HCT116 (cell line): ENCODE measurements at regions not wholly inside any gene's neighbourhood (a gene's known extent, or its start where the extent isn't known, plus 50 kb on each side); places are given as distances from the start of the nearest gene placed in this dataset.

ENCODE experiments used
- ATAC-seq: fragments of 200-7000 bp; cut with Tn5 transposase; 2 replicates; pipeline ENCODE4 v1.9.1; 2020; ENCODE audit warnings: mild to moderate bottlenecking, moderate library complexity
- BruUV-seq: library from RNA; stranded (reverse); fragments of 400-500 nt; replicated peaks from 2 replicates; lab custom pipeline; 2021; lab: Mats Ljungman, UMichigan
- CTCF ChIA-PET: fragments of 300-600 bp; sonication (Branson Sonifier 250); formaldehyde crosslinking; loops from one replicate; lab custom pipeline; 2021; ENCODE audit warnings: antibody characterized with exemption; lab: Charles Lee
- POLR2A ChIA-PET: fragments of 300-600, 350-600 bp; sonication (Branson Sonifier 250); formaldehyde crosslinking; loops from one replicate; lab custom pipeline; 2021; ENCODE audit warnings: antibody characterized with exemption; lab: Charles Lee
- RAD21 ChIA-PET, 2 experiments: fragments of 300-600 bp; sonication (Branson Sonifier 250); formaldehyde crosslinking; loops; one replicate each; lab custom pipeline; 2023; ENCODE audit warnings: low total read pairs in 2 of 2; ENCODE audit not compliant: uncharacterized antibody in 2 of 2, unreplicated experiment in 2 of 2, low non-redundant PET in 1 of 2; lab: Charles Lee
- DNase-seq: peaks from one replicate; pipeline ENCODE4 v3.0.0-alpha.2; 2010; ENCODE audit warnings: low read depth, low spot score
- H2AFZ ChIP-seq: fragments of 200-600 bp; shearing (Covaris generic), sonication (generic); 2 replicates; pipeline ENCODE4 v1.6.1; 2017; ENCODE audit warnings: low read depth, mixed run types, mixed read lengths, antibody characterized with exemption, low read length; ENCODE audit not compliant: poor library complexity, severe bottlenecking
- H3K27ac ChIP-seq: 2 replicates; pipeline ENCODE4 v1.5.1; 2012; ENCODE audit warnings: low read depth, low read length
- H3K27me3 ChIP-seq: fragments of 200-600 bp; sonication (generic); 2 replicates; pipeline ENCODE4 v1.6.1; 2016; ENCODE audit warnings: mixed run types, low read length, mixed read lengths; ENCODE audit not compliant: insufficient read depth
- H3K36me3 ChIP-seq, 2 experiments: fragments of 200-500 bp in 1 of 2; fragments of 200-600 bp in 1 of 2; sonication (Bioruptor generic) in 1 of 2; sonication (generic) in 1 of 2; 2 replicates each; pipeline versions ENCODE4 v1.5.1 to v1.6.1; 2014 to 2016; ENCODE audit warnings: low read length in 2 of 2, inconsistent platforms in 1 of 2, mixed read lengths in 1 of 2, mixed run types in 1 of 2; ENCODE audit not compliant: insufficient read depth in 2 of 2, control insufficient read depth in 1 of 2
- H3K4me1 ChIP-seq, 2 experiments: fragments of 200-600 bp in 1 of 2; sonication (generic) in 1 of 2; 2 replicates each; pipeline versions ENCODE4 v1.5.1 to v1.6.1; 2012 to 2017; ENCODE audit warnings: low read length in 2 of 2, inconsistent platforms in 1 of 2, mild to moderate bottlenecking in 1 of 2, mixed read lengths in 1 of 2, mixed run types in 1 of 2, moderate library complexity in 1 of 2; ENCODE audit not compliant: insufficient read depth in 2 of 2, control insufficient read depth in 1 of 2
- H3K4me2 ChIP-seq: fragments of 200-600 bp; sonication (generic); 2 replicates; pipeline ENCODE4 v1.6.1; 2017; ENCODE audit warnings: mixed run types, low read length, mixed read lengths
- H3K4me3 ChIP-seq, 2 experiments: fragments of 200-600 bp in 1 of 2; sonication (generic) in 1 of 2; replicated peaks in 1 of 2; 2 replicates each; pipeline ENCODE4 v1.5.1; 2011 to 2016; ENCODE audit warnings: low read length in 2 of 2, control low read depth in 1 of 2, low read depth in 1 of 2, mild to moderate bottlenecking in 1 of 2, mixed read lengths in 1 of 2, mixed run types in 1 of 2
- H3K79me2 ChIP-seq: fragments of 200-600 bp; sonication (generic); 2 replicates; pipeline ENCODE4 v1.6.1; 2017; ENCODE audit warnings: mild to moderate bottlenecking, mixed run types, low read length, moderate library complexity, mixed read lengths; ENCODE audit not compliant: insufficient read depth
- H3K9ac ChIP-seq: fragments of 200-600 bp; sonication (generic); 2 replicates; pipeline ENCODE4 v1.6.1; 2016; ENCODE audit warnings: low read length, mixed read lengths
- H3K9me2 ChIP-seq: fragments of 200-600 bp; sonication (generic), shearing (Covaris generic); 2 replicates; pipeline ENCODE4 v1.6.1; 2017; ENCODE audit warnings: mixed run types, mild to moderate bottlenecking, moderate library complexity; ENCODE audit not compliant: insufficient read depth
- H3K9me3 ChIP-seq, 2 experiments: fragments of 200-500 bp in 1 of 2; fragments of 200-600 bp in 1 of 2; sonication (Bioruptor generic) in 1 of 2; sonication (generic) in 1 of 2; 2 replicates each; pipeline ENCODE4 v1.6.1; 2014 to 2017; ENCODE audit warnings: low read length in 2 of 2, mixed read lengths in 2 of 2, inconsistent platforms in 1 of 2, low read depth in 1 of 2, mild to moderate bottlenecking in 1 of 2, mixed run types in 1 of 2, moderate library complexity in 1 of 2; ENCODE audit not compliant: control insufficient read depth in 1 of 2, insufficient read depth in 1 of 2
- H4K20me1 ChIP-seq: fragments of 200-600 bp; sonication (generic), shearing (Covaris generic); 2 replicates; pipeline ENCODE4 v1.6.1; 2017; ENCODE audit warnings: mixed run types, mild to moderate bottlenecking, moderate library complexity; ENCODE audit not compliant: insufficient read depth
- CEBPB ChIP-seq: IDR thresholded peaks from 2 replicates; pipeline ENCODE4 v1.6.1; 2012; ENCODE audit warnings: low read depth
- EZH2 ChIP-seq: fragments of 200-600 bp; sonication (generic); IDR thresholded peaks from 2 replicates; pipeline ENCODE4 v1.6.1; 2017; ENCODE audit warnings: antibody characterized with exemption, mixed run types
- EZH2phosphoT487 ChIP-seq: fragments of 200-600 bp; IDR thresholded peaks from 2 replicates; pipeline ENCODE4 v1.6.1; 2018; ENCODE audit warnings: antibody characterized with exemption, borderline replicate concordance
- JUND ChIP-seq: IDR thresholded peaks from 2 replicates; pipeline ENCODE4 v1.6.1; 2012
- ZFX ChIP-seq: fragments of 450-650 bp; IDR thresholded peaks from 2 replicates; pipeline ENCODE4 v1.6.1; 2017
- ZNF274 ChIP-seq: fragments of 200-500 bp; sonication (Bioruptor generic); IDR thresholded peaks from 2 replicates; pipeline ENCODE4 v1.6.1; 2014; ENCODE audit warnings: mild to moderate bottlenecking, low read depth, low read length, inconsistent platforms
- intact Hi-C: fragments of 100-400 bp; cut with micrococcal nuclease; formaldehyde crosslinking; loops from 2 replicates; pipeline ENCODE4 v1.10.0; 2022
- TF ChIP-seq, protein P1 (sequence below), 3 experiments: fragments of 200-600 bp in 1 of 3; sonication (generic) in 1 of 3; IDR thresholded peaks in 2 of 3; conservative IDR thresholded peaks in 1 of 3; 2 replicates each; pipeline ENCODE4 v1.5.1; 2012 to 2017; ENCODE audit warnings: low read depth in 2 of 3, low read length in 2 of 3, antibody characterized with exemption in 1 of 3, borderline replicate concordance in 1 of 3, control low read depth in 1 of 3, mild to moderate bottlenecking in 1 of 3, mixed read lengths in 1 of 3, mixed run types in 1 of 3, moderate library complexity in 1 of 3; ENCODE audit not compliant: insufficient read depth in 1 of 3

DNA sequence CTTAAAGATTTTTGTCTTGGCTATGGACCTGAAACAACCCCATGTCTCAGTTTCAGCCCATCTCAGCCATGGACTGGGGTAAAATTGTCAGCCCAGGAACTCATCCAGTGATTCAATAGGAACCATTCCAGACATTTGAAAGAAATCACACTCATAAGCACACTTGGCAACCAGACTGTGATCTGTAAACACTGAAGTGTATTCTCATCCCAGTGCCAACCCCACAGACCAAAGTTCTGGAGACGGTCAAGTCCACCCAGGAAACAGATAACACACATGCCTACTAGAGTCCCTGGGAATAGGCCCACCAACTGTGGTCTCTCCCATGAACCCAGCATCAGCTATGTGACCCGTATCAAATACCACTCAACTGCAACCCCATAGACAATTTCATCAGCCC lies 804.6 kb downstream of the TRHDE start (continued):
- TF ChIP-seq, protein P1, sequence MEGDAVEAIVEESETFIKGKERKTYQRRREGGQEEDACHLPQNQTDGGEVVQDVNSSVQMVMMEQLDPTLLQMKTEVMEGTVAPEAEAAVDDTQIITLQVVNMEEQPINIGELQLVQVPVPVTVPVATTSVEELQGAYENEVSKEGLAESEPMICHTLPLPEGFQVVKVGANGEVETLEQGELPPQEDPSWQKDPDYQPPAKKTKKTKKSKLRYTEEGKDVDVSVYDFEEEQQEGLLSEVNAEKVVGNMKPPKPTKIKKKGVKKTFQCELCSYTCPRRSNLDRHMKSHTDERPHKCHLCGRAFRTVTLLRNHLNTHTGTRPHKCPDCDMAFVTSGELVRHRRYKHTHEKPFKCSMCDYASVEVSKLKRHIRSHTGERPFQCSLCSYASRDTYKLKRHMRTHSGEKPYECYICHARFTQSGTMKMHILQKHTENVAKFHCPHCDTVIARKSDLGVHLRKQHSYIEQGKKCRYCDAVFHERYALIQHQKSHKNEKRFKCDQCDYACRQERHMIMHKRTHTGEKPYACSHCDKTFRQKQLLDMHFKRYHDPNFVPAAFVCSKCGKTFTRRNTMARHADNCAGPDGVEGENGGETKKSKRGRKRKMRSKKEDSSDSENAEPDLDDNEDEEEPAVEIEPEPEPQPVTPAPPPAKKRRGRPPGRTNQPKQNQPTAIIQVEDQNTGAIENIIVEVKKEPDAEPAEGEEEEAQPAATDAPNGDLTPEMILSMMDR (IDR thresholded peaks at IDR 0.05 in 2 of 3, conservative IDR thresholded peaks at IDR 0.05 in 1 of 3; ENCODE audit: borderline replicate concordance in 1 of 3, insufficient read depth in 1 of 3, low read depth in 2 of 3, low read length in 2 of 3): no peak

DNA sequence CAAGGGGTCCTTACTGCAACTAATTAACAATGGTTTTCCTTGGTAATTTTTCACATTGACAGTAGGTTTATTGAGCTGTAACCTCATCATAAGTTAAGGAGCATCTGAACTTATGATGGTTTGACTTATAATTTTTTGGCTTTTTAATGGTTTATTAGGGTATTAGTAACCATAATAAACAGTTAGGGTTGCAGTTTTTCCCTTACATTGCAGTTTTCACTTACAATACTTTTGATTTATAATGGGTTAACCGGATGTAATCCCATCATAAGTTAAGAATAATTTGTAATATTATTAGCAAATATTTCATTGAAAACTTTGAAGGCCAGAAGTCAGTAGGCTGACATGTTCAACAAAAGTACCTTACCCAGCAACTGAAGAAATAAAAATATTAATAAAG lies 811.6 kb downstream of the TRHDE start:
- Histone ChIP-seq H3K9me3 (no peaks in the 10 kb centered on the region), H3K4me2 (no peak overlapping the region), H3K4me3 (no peak overlapping the region), H3K9me2 (no peaks in the 10 kb centered on the region), H3K4me1 (no peaks in the 10 kb centered on the region), H2AFZ (no peak overlapping the region), H3K36me3 (no peaks in the 10 kb centered on the region), H3K27ac (no peak overlapping the region), H3K9ac (no peak overlapping the region), H3K27me3 (no peaks in the 10 kb centered on the region), H3K79me2 (no peaks in the 10 kb centered on the region), H4K20me1 (no peaks in the 10 kb centered on the region)
- intact Hi-C loops: no loop called here
- ATAC-seq (no peak), DNase-seq (no peak)
- ChIA-PET POLR2A (no interaction called here), RAD21 (no interaction called here), CTCF (no interaction called here)
- BruUV-seq: no TSS peak
- TF ChIP-seq CEBPB (no peak), JUND (no peak), ZNF274 (no peak), ZFX (no peak), EZH2 (no peak)

- H3K27ac ChIP-seq: no peak overlapping the region
- DNase-seq (no peak), ATAC-seq (no peak)
- no peaks in the 10 kb centered on the region for H3K9me3 ChIP-seq
- ChIA-PET CTCF (no interaction called here), RAD21 (no interaction called here), POLR2A (no interaction called here)
- no peak for TF ChIP-seq EZH2phosphoT487
- no peak for TF ChIP-seq ZNF274
- TF ChIP-seq ZFX: no peak
- no peaks in the 10 kb centered on the region for H3K4me1 ChIP-seq
- no peaks in the 10 kb centered on the region for H3K36me3 ChIP-seq
- no peak overlapping the region for H3K4me2 ChIP-seq
- no peak overlapping the region for H3K4me3 ChIP-seq
- intact Hi-C loops: no loop called here
- no peaks in the 10 kb centered on the region for H3K27me3 ChIP-seq
- H4K20me1 ChIP-seq: no peaks in the 10 kb centered on the region
- H3K9me2 ChIP-seq: no peaks in the 10 kb centered on the region
- H2AFZ ChIP-seq: no peak overlapping the region
- H3K9ac ChIP-seq: no peak overlapping the region
- no peaks in the 10 kb centered on the region for H3K79me2 ChIP-seq
- BruUV-seq: no TSS peak
Observed at GRCh38 chr12:73106296-73106695, 834.1 kb downstream of the TRHDE start.
